GM18909 (cell line): ENCODE measurements at regions not wholly inside any gene's neighbourhood (a gene's known extent, or its start where the extent isn't known, plus 50 kb on each side); places are given as distances from the start of the nearest gene placed in this dataset.

Source experiments
- ATAC-seq: cut with Tn5 transposase; IDR thresholded peaks from one replicate; pipeline ENCODE4 v1.9.1; 2021; ENCODE audit warnings: mild to moderate bottlenecking; ENCODE audit not compliant: unreplicated experiment, poor library complexity

DNA sequence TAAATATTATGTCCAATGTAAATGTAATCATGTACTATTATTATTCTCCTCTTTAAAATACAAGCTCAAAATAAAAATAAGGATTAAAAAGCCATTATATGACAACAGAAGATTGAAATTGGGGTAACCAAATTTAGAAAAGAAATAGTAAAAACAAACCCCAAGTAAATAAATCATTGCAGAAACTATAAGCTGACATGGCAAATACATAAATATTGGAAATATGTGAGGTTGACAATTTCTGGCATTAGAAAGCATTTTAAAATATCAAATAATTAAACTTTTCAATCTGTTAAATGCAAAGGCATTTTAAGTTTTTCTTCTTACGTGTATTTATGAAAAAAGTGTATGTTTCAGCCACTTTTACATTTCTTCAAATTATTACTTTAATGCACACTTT lies 394.7 kb upstream of the DACH1 start:
- ATAC-seq, result no peak

GRCh38 chr13:72259528-72259927 lies 392.5 kb upstream of the DACH1 start:
- ATAC-seq, result no peak

DNA sequence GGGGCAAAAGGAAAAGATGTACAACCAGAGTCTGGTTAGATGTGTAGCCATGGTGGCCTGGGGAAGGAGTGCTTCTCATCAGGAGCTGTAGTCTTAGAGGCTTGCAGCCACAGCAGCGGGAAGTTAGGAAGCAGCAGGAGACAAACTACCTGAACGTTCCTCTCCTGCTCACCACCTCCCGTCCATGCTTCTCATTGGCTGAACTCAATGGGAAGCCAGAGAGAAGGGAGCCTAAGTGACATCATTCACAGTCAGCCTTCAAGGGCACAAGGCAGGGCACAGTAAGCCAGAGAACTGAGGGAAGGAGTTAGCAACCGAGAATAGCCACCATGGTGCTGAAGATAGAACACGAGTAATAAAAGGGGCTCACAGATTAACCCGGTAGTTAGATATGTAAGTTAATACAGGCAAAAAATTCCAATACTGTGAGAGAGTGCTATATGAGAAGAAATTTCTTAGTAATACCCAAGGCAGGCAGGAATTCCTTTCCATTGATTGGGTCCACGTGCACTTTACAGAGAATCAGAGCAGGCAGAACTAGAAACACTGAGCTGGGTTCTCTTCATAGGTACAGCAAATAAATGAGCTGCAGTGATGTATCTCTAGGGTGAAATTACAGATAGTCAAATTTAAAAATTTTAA lies 391.5 kb upstream of the DACH1 start:
- no peak for ATAC-seq

- no peak for ATAC-seq
These were observed 388.9 kb upstream of the DACH1 start for GRCh38 chr13:72255908-72256307.

GRCh38 chr13:72253754-72254153 lies 386.8 kb upstream of the DACH1 start:
- no peak for ATAC-seq

GRCh38 chr13:72246396-72246795 lies 379.4 kb upstream of the DACH1 start:
- no peak for ATAC-seq

DNA sequence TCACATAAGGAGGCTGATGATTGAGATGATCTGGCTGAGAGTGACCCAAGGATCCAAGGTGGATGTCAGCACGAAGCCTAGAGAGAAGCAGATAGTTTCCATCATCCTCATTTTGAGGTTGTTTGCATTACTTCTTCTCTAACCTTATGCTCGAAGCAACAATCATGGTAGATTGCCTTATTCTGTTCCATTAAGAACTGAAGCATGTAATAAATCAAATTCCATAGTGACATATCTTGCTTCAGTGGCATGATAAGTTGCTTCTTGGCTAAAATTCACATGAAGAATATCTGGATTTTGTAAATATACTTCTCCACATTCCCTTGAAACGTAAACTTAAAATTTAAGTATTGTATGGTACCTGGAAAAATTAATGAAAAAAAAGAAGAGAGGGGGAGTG lies 377.8 kb upstream of the DACH1 start:
- ATAC-seq, result no peak

DNA sequence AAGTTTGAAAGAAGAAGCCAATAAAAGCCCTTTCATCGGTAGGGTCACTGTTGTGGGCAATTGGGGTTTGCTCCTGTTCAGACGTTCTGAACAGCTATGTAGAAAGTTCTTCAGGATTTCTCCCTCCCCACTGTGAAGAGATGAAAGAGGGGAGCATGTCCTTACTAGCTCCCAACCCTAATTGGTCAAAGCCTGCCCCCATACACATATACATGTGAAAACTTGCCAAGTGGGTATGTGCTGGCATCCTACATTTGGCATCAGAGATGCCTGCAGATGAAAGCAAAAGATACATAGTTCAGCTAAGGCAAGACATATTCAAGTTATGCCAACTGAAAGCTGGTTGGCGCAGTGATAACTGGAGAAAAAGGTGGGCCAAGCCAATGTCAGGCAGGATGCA lies 363.1 kb upstream of the DACH1 start:
- no peak for ATAC-seq

DNA sequence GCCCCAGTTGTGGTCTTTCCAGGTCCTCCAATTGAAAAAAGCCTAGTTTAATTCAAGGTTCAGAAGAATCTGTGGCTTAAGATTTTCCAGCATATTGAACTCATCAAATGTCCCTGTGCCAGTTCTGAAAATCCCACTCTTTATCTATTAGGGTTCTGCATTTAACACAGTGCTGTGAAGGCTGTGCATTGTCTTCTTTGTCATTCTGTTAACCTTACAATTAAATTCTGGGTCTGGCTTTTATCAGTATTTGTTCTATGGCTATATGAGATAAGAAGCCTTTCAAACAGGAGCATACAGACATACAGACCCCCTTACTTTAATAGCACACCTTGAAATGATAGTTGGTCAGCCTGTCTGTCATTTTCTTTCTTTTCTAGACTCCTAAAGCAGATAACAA lies 362.1 kb upstream of the DACH1 start:
- ATAC-seq, result no peak

DNA sequence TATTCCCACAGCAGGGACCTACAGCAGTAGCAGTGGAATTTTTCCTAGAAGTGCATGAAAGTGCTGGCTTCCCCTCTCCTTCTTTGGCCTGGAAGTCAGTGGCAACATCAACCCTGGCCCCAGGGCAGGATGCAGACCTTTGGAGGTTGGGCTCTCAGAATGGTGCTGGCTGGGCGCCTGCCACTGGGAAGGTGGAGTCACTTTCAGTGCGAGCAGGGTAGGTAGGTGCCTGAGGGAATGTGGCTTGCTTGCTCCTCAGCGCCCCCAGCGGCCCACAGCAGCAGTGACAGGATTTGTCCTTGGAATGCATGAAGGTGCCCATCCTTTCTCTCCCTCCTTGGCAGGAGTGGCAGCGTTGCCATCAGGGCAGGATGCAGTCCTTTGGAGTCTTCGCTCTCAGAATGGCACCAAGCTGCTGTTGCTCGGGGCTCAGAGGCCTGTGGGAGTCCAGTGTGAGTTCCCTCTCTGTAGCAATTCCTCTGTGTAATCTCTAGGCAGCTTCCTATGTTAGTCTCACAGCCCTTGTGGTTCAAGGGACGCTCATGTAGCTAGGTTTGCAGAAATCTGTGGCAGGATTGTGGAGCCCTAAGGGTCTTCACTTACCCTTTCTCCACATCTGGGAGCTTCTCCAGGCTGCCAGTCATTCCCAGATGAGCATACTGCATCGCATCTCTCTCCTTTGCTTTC lies 354.4 kb upstream of the DACH1 start:
- no peak for ATAC-seq

- no peak for ATAC-seq
These were observed 352.0 kb upstream of the DACH1 start for GRCh38 chr13:72218966-72219365.

DNA sequence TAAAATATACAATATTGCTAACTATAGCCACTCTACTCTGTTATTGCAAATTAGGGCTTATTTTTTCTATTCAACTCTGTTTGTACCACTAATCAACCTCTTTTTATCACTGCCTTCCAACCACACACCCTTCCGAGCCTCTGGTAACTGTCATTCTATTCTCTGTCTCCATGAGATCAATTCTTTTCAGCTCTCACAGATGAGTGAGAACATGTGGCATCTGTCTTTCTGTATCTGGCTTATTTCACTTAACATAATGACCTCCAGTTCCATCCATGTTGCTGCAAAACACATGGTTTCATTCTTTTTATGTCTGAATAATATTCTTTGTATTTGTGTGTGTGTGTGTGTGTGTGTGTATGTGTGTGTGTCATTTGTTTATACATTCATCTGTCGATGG lies 350.1 kb upstream of the DACH1 start:
- ATAC-seq, result no peak

- ATAC-seq, result no peak
These were observed 341.2 kb upstream of the DACH1 start for GRCh38 chr13:72208112-72208645.

DNA sequence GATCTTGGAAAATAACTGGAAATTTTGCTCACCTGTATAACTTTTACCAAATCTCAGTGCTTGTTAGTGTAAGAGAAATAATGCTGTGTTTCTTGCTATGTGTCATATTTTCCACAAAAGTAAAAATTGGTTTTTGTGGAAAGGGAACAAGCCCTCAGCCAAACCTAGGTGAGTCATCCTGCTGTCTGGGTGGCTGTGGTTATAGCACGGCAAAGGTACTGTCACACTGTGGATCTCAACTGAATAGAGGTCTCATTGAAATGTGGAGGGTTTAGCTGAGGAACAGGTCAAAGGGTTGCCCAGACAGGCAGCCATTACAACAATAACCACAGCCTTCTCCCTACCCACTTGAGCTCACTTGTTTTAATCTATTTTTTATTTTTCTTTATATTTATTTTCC lies 338.8 kb upstream of the DACH1 start:
- ATAC-seq, result no peak

- no peak for ATAC-seq
These were observed 337.3 kb upstream of the DACH1 start for GRCh38 chr13:72204291-72204690.

- ATAC-seq, result no peak
These were observed 334.7 kb upstream of the DACH1 start for GRCh38 chr13:72201726-72202125.

DNA sequence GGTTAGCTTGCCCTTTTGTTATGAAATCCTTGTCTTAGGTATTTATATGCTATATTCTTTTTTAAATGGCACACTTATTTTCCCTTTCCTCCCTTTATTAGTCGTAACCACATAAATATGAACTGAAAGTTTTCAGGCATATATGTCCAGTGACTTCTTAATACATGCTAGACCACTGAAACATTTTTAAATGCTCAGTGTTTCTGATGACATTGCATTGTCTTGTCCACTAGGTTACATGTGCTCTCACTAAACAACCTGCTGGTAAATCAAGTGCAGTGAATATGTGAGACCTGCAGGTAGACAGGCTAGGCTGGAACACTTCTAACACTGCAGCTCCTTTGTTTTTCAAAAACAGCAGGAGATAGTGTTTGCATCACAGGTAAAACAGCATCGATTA lies 332.6 kb upstream of the DACH1 start:
- ATAC-seq, result no peak

DNA sequence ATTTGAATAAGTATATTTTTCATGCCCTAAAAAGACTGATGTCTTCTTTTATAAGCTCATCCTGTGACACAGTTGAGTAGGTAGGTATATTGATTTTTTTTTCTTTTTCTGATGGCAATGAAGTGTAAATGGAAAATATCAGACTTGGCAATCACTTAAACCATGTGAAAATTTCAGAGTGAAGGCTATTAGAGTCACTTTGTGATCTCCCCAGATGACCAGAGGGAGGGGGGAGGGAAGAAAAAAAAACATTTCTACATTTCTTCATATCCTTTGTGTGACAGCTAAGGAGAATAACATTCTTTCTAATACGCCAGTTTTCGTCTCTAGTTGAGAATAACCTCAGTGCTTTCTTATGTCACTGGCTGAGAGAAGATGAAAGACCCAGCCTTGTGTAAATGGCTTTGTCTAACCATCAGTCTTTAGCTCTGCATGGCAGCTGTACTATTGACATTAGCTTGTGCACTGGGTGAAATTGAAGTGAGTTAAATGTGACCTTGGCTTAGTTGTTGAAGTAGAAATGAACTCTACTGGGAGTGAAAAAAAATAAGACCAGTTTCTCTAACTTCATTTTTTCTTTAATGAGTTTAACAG lies 332.1 kb upstream of the DACH1 start:
- no peak for ATAC-seq

DNA sequence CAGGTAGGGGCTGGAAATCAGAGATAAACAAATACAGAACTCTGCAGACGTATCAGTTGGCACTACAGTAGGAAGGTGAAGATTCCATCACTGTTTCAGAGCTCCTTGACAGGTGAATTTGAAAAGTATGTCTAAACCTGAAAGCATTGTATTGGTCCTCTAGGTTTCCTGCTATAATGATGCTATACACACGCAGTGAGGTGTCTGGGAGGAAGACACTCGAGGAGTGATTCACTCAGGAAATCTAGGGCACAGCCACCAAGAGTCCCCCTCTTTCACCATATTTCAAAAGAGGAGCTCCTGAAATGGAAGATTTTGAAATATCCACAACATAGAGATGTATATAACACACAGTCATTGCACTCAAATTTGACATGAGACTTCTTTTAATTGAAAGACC lies 331.0 kb upstream of the DACH1 start:
- ATAC-seq, result no peak

DNA sequence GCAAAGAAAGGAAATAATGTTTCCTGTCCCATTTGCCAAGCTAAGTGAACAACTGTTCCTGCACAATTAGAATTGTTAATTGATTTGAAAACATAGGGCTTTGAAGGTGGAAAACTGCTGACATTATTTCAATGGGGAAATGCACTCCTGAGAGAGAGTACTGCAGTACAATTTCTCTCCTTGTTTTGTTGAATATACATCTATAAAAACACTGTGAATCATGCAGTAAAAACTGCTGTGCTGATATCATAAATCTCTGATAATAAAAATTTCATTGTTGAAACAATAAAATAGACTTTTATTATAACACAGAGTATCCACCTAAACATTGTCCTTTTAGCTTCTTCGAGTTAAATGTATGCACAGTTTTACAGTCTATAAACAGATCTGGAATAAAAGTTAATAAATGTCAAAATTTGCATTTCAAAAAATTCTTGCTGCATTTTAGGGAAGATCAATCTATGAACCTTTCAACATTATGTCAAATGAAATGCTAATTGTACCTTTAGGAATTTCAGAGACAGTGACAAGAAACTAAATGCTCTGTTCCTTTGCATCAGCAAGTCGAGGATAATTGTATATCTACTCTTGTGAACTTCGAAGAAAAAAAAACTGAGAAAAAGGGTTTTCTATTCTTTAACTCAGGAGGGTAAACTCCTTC lies 328.2 kb upstream of the DACH1 start:
- ATAC-seq, result no peak

DNA sequence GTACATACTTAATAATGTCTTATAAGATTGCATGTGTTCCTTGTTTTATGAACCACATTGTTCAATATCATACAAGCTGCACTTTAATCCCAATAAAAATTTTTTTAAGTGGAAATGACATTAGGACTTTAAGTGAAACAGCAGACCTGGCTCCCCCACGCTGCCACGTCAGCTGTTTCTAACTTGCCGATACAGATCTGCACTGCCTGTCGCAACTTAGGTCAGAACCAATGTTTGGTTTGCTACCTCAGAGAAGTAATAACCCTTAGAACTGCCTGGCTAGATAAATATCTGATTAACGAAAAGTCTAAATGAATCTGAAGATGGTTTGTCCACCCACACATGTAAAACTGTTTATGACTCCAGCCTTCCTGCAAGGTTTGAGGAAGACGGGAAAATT lies 327.5 kb upstream of the DACH1 start:
- no peak for ATAC-seq
